GM12872 (cell line): ENCODE measurements at regions not wholly inside any gene's neighbourhood (a gene's known extent, or its start where the extent isn't known, plus 50 kb on each side); places are given as distances from the start of the nearest gene placed in this dataset.

Experiments
- CTCF ChIP-seq: IDR thresholded peaks from 3 replicates; pipeline ENCODE4 v1.5.1; 2011; ENCODE audit warnings: low read depth, mild to moderate bottlenecking, low read length, moderate library complexity; ENCODE audit not compliant: insufficient read depth

GRCh38 chr2:16390561-16390960 lies 275.1 kb downstream of the CYRIA start:
- no peak for TF ChIP-seq CTCF

DNA sequence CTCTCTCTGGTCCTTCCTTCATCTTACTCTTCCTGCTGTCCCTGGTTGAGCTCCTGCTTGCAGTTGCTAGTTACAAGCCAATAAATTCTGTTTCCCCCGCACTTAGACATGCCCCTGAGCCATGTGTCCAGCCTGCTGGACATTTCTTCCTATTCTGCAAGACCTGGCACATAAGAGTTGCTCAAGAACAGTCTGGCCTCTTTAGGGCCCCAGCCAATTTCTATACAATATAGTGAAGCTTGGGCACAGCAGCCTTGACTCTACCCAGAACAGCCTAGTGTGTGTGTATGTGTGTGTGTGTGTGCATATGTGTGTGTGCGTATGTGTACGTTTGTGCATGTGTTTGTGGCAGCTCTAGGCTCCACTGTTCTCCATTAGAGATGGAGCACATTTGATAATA lies 276.0 kb downstream of the CYRIA start:
- TF ChIP-seq CTCF, result no peak

DNA sequence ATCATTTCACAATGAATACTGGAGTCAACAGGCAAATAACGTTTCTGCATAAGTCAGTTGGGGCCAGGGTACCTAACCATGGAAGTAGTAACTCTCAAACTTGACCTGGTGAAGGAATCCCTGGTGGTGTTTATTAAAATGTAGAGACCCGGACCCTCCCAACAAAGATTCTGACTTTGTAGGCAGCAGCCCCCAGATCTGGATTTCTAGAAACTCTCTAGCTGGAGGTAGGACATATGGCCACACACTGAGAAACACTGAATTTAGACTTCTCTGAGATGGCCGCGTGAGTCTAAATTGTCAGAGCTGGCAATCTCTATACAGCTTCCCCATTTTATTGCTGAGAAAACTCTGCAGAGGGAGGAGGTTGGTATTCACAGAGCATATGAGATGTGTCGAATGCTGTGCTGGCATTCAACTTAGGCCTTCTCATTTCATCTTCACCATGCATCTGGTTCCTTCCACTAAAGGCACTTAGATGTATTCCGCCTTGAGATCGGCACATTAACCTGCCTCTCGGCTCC lies 278.1 kb downstream of the CYRIA start:
- TF ChIP-seq CTCF, result no peak

DNA sequence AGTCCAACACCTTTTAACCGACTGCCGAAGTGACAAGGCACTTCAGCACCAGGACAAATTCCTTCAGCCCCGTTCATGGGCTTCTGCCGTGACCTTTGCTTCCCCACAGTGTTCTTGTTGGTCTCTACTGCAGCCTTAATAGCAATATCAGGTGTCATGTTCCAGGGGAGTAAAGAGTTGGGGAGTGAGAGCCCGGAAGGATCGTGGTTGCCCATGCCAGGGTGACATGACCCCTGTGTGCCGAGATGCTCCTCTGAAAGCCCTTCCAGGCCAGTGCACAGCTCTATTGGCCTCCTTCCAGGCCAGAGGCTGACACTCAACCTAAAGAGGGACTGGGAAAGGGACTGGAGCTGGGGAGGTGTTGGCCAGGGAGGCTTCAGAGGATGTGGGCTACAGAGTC lies 279.2 kb downstream of the CYRIA start:
- no peak for TF ChIP-seq CTCF

DNA sequence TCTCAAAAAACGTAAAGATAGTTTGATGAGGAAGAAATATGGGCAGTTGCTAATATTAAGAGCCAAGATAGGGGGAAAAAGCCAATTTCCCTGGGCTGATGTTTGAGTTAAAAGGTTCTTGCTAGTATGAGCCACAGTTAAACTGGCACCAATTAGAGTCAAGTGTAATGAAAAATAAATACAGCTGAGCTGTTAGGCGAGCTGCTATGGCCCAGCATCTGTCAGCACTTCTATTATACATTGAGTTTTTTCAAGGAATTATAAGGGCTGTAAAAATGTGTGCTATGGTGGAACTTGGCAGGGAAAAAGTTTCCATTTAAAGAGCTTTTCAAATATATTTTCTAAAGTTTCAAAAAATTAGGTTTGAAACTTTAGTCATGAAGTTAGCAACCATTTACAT lies 279.6 kb downstream of the CYRIA start:
- no peak for TF ChIP-seq CTCF

DNA sequence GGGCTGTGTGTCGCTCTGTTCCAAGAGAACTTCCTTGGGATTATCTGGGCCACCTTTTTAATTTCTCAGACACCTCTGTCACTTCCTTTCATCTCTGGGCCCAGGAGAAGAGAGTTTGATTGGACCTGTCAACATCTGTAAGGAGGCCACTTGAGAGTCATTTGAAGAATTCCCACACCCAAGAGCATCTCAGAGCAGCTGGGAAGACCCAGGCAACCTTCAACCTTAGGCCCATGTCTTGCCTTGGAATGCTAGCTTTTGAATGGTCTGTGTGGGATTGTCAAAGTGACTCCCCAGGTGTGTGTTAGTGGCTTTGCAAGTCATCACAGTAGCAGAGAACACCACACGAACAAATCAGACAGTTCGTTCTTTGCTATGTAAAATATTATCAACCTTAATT lies 280.3 kb downstream of the CYRIA start:
- TF ChIP-seq CTCF, result no peak

DNA sequence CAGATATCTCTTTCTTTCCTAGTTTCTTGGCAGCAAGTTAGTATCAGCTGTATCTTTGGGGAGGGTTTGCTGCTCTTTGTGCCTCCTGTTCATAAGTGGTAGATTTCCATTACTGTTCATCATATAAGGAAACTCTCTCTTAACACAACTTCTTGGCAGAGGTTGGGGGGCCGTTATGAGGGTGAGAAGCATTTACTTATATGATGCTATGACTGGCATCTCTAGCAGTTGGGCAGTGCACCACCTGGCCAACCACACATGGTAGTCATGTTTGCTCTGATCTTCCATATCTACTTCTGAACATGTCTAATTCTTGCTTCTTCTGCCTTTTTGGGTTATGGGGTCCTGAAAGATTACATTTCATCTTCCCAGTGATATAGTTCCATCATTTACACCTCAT lies 282.2 kb downstream of the CYRIA start:
- no peak for TF ChIP-seq CTCF

DNA sequence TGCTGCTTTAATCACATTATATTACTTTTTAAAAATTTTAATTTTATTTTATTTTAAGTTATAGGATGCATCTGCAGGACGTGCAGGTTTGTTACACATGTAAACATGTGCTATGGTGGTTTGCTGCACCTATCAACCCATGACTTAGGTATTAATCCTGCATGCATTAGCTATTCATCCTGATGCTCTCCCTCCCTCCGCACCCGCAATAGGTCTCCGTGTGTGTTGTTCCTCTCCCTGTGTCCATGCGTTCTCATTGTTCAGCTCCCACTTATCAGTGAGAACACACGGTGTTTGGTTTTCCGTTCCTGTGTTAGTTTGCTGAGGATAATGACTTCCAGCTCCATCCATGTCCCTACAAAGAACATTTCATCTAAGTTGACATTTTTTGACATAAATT lies 283.2 kb downstream of the CYRIA start:
- no peak for TF ChIP-seq CTCF
